Central memory CD8-positive, alpha-beta T cell (primary cell): ENCODE measurements at regions not wholly inside any gene's neighbourhood (a gene's known extent, or its start where the extent isn't known, plus 50 kb on each side); places are given as distances from the start of the nearest gene placed in this dataset.

ENCODE experiments used
- ATAC-seq: fragments of 150-1000 bp; cut with Tn5 transposase; replicated peaks from 2 replicates; pipeline ENCODE4 v1.10.0; 2022; ENCODE audit warnings: mild to moderate bottlenecking, moderate FRiP score, moderate number of reproducible peaks; ENCODE audit not compliant: poor library complexity, severe bottlenecking; ENCODE audit errors: extremely low read depth
- DNase-seq, 2 donors: peaks; one replicate each; pipeline ENCODE4 v3.0.0; 2021; ENCODE audit warnings: low spot score in 2 of 2
- H3K27ac Mint-ChIP-seq: one replicate; pipeline ENCODE4 v1.8.0; 2022; ENCODE audit warnings: low read depth, mild to moderate bottlenecking, moderate library complexity, mixed read lengths
- H3K27me3 Mint-ChIP-seq: one replicate; pipeline ENCODE4 v1.8.0; 2022; ENCODE audit warnings: mixed read lengths
- H3K36me3 Mint-ChIP-seq: one replicate; pipeline ENCODE4 v1.8.0; 2022; ENCODE audit warnings: mild to moderate bottlenecking, moderate library complexity, mixed read lengths; ENCODE audit not compliant: insufficient read depth
- H3K4me1 Mint-ChIP-seq: one replicate; pipeline ENCODE4 v1.8.0; 2022; ENCODE audit warnings: mixed read lengths
- H3K4me3 Mint-ChIP-seq: one replicate; pipeline ENCODE4 v1.8.0; 2022; ENCODE audit warnings: mild to moderate bottlenecking, moderate library complexity, mixed read lengths
- H3K9me3 Mint-ChIP-seq: one replicate; pipeline ENCODE4 v1.8.0; 2022; ENCODE audit warnings: mixed read lengths

GRCh38 chr2:111707700-111708099 is 176.3 kb downstream of the ANAPC1 start:
- no peak overlapping the region for H3K27ac Mint-ChIP-seq
- ATAC-seq (no peak), DNase-seq (no peak)
- H3K36me3 Mint-ChIP-seq = peaks cover 2% of the 10 kb centered on the region
- no peaks in the 10 kb centered on the region for H3K9me3 Mint-ChIP-seq
- no peaks in the 10 kb centered on the region for H3K27me3 Mint-ChIP-seq
- no peak overlapping the region for H3K4me3 Mint-ChIP-seq
- H3K4me1 Mint-ChIP-seq = peaks cover 9% of the 10 kb centered on the region

GRCh38 chr2:111708476-111709180 is 175.4 kb downstream of the ANAPC1 start:
- peaks cover 2% of the 10 kb centered on the region for H3K36me3 Mint-ChIP-seq
- H3K9me3 Mint-ChIP-seq = no peaks in the 10 kb centered on the region
- H3K4me1 Mint-ChIP-seq = peaks cover 9% of the 10 kb centered on the region
- DNase-seq (no peak), ATAC-seq (no peak)
- no peak overlapping the region for H3K4me3 Mint-ChIP-seq
- H3K27me3 Mint-ChIP-seq = no peaks in the 10 kb centered on the region
- no peak overlapping the region for H3K27ac Mint-ChIP-seq

DNA sequence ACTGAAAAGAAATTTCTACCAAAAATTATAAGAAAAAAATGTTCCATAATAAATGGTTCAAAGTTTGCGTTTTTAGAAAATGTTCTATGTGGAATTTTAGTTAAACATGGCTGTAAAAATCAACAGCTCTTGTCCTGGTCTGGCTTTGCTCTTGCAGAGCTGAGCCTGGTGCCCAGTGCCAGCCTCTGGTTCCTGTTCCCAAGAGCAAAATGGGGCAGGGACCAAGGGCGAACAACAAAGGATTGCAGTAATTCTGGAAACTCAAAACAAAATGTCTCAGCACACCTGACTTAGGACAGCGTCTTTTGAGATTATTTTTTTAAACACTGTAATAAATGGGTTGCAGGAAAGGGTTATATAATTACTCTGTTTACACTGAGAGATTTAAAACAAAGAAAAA is 174.7 kb downstream of the ANAPC1 start:
- DNase-seq (no peak), ATAC-seq (no peak)
- Mint-ChIP-seq H3K9me3 (no peaks in the 10 kb centered on the region), H3K27me3 (no peaks in the 10 kb centered on the region), H3K4me1 (peaks cover 9% of the 10 kb centered on the region), H3K36me3 (peaks cover 2% of the 10 kb centered on the region), H3K4me3 (no peak overlapping the region), H3K27ac (no peak overlapping the region)

DNA sequence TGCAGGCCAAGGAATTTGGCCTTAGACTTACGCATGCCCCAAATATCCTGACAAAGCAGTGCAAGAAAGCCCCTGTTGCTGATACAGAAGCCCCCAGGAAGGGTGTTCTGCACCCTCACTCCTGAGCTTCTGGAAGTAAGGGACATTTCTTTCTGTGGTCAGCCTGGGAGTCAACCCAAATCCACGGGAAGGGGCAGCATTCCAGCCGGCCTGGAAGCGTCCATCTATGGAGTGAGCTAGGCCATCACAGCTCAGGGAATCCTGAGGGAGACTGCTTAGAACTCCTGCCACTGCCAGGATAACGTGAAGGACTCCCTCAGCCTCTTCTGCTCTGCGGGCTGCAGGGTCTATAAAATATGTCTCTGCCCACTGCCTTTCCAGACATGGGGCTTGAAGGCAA is 173.9 kb downstream of the ANAPC1 start:
- Mint-ChIP-seq H3K27me3 (no peaks in the 10 kb centered on the region), H3K4me1 (peaks cover 9% of the 10 kb centered on the region), H3K27ac (no peak overlapping the region), H3K36me3 (peaks cover 2% of the 10 kb centered on the region), H3K9me3 (no peaks in the 10 kb centered on the region), H3K4me3 (no peak overlapping the region)
- ATAC-seq = no peak
- DNase-seq = no peak

GRCh38 chr2:111710613-111711012 is 173.4 kb downstream of the ANAPC1 start:
- H3K9me3 Mint-ChIP-seq = no peaks in the 10 kb centered on the region
- H3K27me3 Mint-ChIP-seq = no peaks in the 10 kb centered on the region
- ATAC-seq (no peak), DNase-seq (no peak)
- H3K27ac Mint-ChIP-seq = no peak overlapping the region
- no peak overlapping the region for H3K4me3 Mint-ChIP-seq
- peaks cover 5% of the 10 kb centered on the region for H3K4me1 Mint-ChIP-seq
- peaks cover 2% of the 10 kb centered on the region for H3K36me3 Mint-ChIP-seq

- Mint-ChIP-seq H3K4me3 (no peak overlapping the region), H3K9me3 (no peaks in the 10 kb centered on the region), H3K27me3 (no peaks in the 10 kb centered on the region), H3K36me3 (peaks cover 2% of the 10 kb centered on the region), H3K4me1 (no peaks in the 10 kb centered on the region), H3K27ac (no peak overlapping the region)
- ATAC-seq (no peak), DNase-seq (no peak)
Observed at GRCh38 chr2:111711270-111711669, 172.7 kb downstream of the ANAPC1 start.

- H3K4me1 Mint-ChIP-seq = no peaks in the 10 kb centered on the region
- H3K4me3 Mint-ChIP-seq = no peak overlapping the region
Observed at GRCh38 chr2:111712361-111712760, 171.6 kb downstream of the ANAPC1 start.

GRCh38 chr2:111712940-111713515 is 171.0 kb downstream of the ANAPC1 start:
- no peak for ATAC-seq
- Mint-ChIP-seq H3K9me3 (no peaks in the 10 kb centered on the region), H3K27ac (no peak overlapping the region), H3K4me1 (no peaks in the 10 kb centered on the region), H3K27me3 (no peaks in the 10 kb centered on the region), H3K4me3 (no peak overlapping the region), H3K36me3 (no peaks in the 10 kb centered on the region)
- no peak for DNase-seq

More at GRCh38 chr2:111712361-111712760, 171.6 kb downstream of the ANAPC1 start:
- no peak overlapping the region for H3K27ac Mint-ChIP-seq
- no peaks in the 10 kb centered on the region for H3K27me3 Mint-ChIP-seq
- peaks cover 2% of the 10 kb centered on the region for H3K36me3 Mint-ChIP-seq
- no peaks in the 10 kb centered on the region for H3K9me3 Mint-ChIP-seq
- ATAC-seq = no peak
- DNase-seq = no peak

GRCh38 chr2:111715987-111716904 is 167.7 kb downstream of the ANAPC1 start:
- H3K27ac Mint-ChIP-seq = no peak overlapping the region

GRCh38 chr2:111716905-111717775 is 166.9 kb downstream of the ANAPC1 start:
- no peak for ATAC-seq
- no peak for DNase-seq
- H3K27ac Mint-ChIP-seq = no peak overlapping the region

More at GRCh38 chr2:111715987-111716904, 167.7 kb downstream of the ANAPC1 start:
- Mint-ChIP-seq H3K4me1 (no peaks in the 10 kb centered on the region), H3K9me3 (no peaks in the 10 kb centered on the region), H3K36me3 (no peaks in the 10 kb centered on the region), H3K27me3 (no peaks in the 10 kb centered on the region), H3K4me3 (no peak overlapping the region)
- no peak for DNase-seq
- ATAC-seq = no peak

More at GRCh38 chr2:111716905-111717775, 166.9 kb downstream of the ANAPC1 start:
- Mint-ChIP-seq H3K9me3 (no peaks in the 10 kb centered on the region), H3K27me3 (no peaks in the 10 kb centered on the region), H3K4me1 (no peaks in the 10 kb centered on the region), H3K4me3 (no peak overlapping the region), H3K36me3 (no peaks in the 10 kb centered on the region)
